Ishikawa (cell line): ENCODE measurements at regions not wholly inside any gene's neighbourhood (a gene's known extent, or its start where the extent isn't known, plus 50 kb on each side); places are given as distances from the start of the nearest gene placed in this dataset.

Experiments used
- CEBPB ChIP-seq: IDR thresholded peaks from 2 replicates; pipeline ENCODE4 v1.6.1; 2012
- CREB1 ChIP-seq: IDR thresholded peaks from 2 replicates; pipeline ENCODE4 v1.6.1; 2012; ENCODE audit warnings: low read depth
- EGR1 ChIP-seq: IDR thresholded peaks from 2 replicates; pipeline ENCODE4 v1.6.1; 2012
- EP300 ChIP-seq: IDR thresholded peaks from 2 replicates; pipeline ENCODE4 v1.6.1; 2012; ENCODE audit warnings: borderline replicate concordance
- FOXM1 ChIP-seq: IDR thresholded peaks from 2 replicates; pipeline ENCODE4 v1.6.1; 2012; ENCODE audit warnings: low read depth, borderline replicate concordance
- NFIC ChIP-seq: IDR thresholded peaks from 2 replicates; pipeline ENCODE4 v1.6.1; 2012
- RAD21 ChIP-seq: IDR thresholded peaks from 2 replicates; pipeline ENCODE4 v1.6.1; 2012; ENCODE audit warnings: low read depth
- TAF1 ChIP-seq: IDR thresholded peaks from 2 replicates; pipeline ENCODE4 v1.6.1; 2012; ENCODE audit warnings: low read depth, mild to moderate bottlenecking
- TCF12 ChIP-seq: IDR thresholded peaks from 2 replicates; pipeline ENCODE4 v1.6.1; 2012; ENCODE audit warnings: low read depth
- ZBTB7A ChIP-seq: IDR thresholded peaks from 2 replicates; pipeline ENCODE4 v1.6.1; 2012; ENCODE audit warnings: low read depth
- TF ChIP-seq, protein P1 (sequence below): IDR thresholded peaks from 2 replicates; pipeline ENCODE4 v1.6.1; 2012; ENCODE audit warnings: low read depth, mild to moderate bottlenecking

DNA sequence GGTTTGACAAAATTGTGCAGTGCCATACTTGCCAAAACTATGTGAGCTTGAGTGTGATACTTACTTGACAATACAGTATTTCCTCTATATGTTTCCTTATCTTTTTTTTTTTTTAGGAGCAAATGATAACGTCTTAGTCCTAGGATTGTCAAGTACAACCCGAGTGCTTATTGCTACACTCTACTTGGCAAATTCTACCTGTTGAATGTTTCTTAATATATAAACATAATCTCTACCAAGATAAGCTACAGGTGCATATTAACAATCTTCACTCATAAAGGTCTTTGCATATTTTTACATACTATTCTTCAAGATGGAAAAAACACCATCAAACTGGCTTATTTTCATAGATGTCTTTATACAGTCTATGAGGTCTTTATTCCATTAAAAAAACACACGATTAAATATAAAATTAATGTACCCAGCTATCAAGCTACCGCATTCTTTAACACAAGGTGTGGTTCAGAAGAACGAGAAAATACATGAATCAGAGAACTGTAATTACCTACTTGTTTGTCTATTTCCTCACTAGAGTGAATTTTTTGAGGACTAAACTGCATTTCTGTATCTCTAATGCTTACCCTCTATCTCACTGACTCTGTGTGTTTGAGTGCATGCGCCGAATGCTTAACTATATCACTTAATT, 76.1 kb upstream of the PDSS1 start:
- TF ChIP-seq EGR1 (no peak), RAD21 (no peak), CEBPB (no peak), FOXM1 (no peak), TAF1 (no peak), TCF12 (no peak), NFIC (no peak), ZBTB7A (no peak), CREB1 (no peak), EP300 (no peak)
- TF ChIP-seq, protein P1, sequence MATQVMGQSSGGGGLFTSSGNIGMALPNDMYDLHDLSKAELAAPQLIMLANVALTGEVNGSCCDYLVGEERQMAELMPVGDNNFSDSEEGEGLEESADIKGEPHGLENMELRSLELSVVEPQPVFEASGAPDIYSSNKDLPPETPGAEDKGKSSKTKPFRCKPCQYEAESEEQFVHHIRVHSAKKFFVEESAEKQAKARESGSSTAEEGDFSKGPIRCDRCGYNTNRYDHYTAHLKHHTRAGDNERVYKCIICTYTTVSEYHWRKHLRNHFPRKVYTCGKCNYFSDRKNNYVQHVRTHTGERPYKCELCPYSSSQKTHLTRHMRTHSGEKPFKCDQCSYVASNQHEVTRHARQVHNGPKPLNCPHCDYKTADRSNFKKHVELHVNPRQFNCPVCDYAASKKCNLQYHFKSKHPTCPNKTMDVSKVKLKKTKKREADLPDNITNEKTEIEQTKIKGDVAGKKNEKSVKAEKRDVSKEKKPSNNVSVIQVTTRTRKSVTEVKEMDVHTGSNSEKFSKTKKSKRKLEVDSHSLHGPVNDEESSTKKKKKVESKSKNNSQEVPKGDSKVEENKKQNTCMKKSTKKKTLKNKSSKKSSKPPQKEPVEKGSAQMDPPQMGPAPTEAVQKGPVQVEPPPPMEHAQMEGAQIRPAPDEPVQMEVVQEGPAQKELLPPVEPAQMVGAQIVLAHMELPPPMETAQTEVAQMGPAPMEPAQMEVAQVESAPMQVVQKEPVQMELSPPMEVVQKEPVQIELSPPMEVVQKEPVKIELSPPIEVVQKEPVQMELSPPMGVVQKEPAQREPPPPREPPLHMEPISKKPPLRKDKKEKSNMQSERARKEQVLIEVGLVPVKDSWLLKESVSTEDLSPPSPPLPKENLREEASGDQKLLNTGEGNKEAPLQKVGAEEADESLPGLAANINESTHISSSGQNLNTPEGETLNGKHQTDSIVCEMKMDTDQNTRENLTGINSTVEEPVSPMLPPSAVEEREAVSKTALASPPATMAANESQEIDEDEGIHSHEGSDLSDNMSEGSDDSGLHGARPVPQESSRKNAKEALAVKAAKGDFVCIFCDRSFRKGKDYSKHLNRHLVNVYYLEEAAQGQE = no peak
